Inflammatory macrophage (primary cell): ENCODE measurements at regions not wholly inside any gene's neighbourhood (a gene's known extent, or its start where the extent isn't known, plus 50 kb on each side); places are given as distances from the start of the nearest gene placed in this dataset.
"Not testable (repeated sequence)": the region's sequence is repeated elsewhere in the genome, so short reads cannot be mapped to it uniquely, and the experiment has no call there.

Experiments used
- DNase-seq, 2 donors: peaks; one replicate each; pipeline ENCODE4 v3.0.0-alpha.2; 2020 to 2022

- not testable (repeated sequence) for DNase-seq
Observed at GRCh38 chr13:103457050-103457449, 390.8 kb upstream of the SLC10A2 start.

- DNase-seq, result no peak
Observed at GRCh38 chr13:103451656-103452055, 385.4 kb upstream of the SLC10A2 start.

- no peak for DNase-seq
Observed at GRCh38 chr13:103443604-103444003, 377.4 kb upstream of the SLC10A2 start.

DNA sequence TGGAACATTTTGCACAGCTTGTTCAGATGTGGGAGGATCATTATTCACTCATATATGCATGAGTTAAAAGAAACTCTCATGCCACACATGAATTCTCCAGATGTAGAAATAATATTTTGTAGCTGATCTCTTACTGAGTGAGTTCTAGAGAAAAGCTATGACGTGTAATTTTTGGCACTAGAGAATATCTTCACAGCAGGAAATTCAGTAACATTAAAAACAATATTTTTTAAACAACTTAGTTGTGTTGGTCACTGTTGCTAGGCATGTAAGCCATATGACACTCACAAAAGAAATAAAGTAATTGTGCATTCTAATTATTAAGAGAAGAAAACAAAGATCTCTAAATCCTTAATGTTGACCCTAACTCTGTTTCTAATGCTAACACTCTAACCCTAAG is 371.4 kb upstream of the SLC10A2 start:
- no peak for DNase-seq

GRCh38 chr13:103436057-103436654 is 369.9 kb upstream of the SLC10A2 start:
- DNase-seq, result no peak

GRCh38 chr13:103431856-103432255 is 365.6 kb upstream of the SLC10A2 start:
- no peak for DNase-seq

GRCh38 chr13:103430368-103430767 is 364.2 kb upstream of the SLC10A2 start:
- DNase-seq, result no peak

DNA sequence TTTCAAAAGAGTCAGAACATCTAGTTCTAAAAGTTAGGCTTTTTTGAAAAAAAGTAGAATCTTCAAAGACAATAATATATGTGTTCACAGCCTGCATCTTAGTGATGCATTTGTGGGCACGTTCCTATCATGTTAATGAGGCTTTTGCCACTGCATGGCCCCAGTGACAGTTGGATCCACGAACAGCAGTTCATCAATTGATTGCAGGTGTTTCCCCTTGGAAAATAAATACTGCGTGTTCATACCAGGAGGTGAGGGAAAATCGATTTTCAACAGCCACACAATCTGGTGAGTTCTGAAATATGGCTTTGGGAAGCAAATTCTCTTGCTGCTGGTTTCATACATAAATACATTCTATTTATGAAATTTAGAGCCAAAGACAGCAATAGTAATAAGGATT is 343.8 kb upstream of the SLC10A2 start:
- no peak for DNase-seq

- DNase-seq, result no peak
Observed at GRCh38 chr13:103406967-103407366, 340.8 kb upstream of the SLC10A2 start.

DNA sequence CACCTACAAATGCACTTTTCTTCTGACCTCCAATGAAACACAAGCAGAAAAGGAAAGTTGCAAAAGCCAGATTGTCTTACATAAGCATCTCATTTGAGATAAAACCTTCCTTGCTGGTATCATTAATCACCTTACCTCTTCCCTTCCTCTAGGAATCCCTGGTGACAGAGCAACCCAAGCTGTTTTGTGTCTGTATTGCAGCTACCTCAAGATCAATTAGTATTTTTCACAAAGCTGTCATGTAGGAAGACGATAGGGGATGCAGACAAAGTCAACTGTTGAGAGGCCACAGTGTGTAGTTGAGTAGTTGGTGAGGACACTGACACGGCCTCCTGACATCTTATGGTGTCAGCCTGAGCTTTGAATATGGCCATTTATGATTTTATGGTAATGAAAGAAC is 339.1 kb upstream of the SLC10A2 start:
- DNase-seq, result no peak

DNA sequence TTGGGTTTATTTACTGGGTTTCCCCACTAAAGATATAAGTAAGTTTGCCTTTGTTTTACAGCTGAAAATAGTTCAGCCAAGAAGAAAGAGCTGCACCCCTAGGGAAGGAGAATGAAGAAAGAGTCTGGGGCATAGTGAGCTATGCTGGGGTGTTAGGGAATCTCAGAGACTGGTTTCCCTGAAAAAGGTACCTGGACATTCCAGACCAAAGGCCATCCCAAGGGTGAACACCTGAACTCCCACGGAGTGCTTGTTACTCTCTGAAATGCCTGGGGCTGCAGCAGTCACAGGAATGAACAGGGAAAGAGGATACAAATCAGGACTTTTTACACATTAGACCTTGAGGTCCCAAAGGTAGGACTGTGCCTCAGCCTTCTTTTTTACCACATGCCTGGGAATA is 337.6 kb upstream of the SLC10A2 start:
- DNase-seq, result no peak

DNA sequence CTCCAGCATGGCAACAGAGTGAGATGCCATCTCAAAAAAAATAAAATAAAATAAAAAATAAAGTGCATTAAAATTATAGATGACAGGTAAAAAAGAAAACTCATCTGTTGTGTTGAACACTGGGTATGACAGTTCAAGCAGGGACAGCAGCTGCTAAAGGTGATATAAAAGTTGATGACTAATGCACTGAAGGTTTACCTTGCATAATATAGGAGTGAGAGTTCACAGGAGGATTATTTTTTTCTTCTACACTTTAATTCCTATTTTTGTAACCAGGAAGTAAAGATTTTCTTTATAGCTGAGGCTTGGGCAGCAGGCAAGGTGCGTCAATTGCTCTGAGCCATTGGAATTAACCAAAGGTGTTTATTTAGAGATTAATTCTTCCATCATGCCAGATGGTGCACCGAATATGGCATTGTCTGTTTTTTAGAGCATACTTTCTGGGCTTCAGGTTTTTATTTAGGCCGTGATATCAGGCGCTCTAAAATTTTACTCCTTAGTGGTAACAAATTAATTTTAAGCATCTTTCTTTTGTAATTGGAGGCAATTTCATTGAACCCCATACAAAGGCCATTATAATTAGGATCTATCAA is 337.0 kb upstream of the SLC10A2 start:
- DNase-seq, result no peak

GRCh38 chr13:103395139-103395538 is 328.9 kb upstream of the SLC10A2 start:
- no peak for DNase-seq

DNA sequence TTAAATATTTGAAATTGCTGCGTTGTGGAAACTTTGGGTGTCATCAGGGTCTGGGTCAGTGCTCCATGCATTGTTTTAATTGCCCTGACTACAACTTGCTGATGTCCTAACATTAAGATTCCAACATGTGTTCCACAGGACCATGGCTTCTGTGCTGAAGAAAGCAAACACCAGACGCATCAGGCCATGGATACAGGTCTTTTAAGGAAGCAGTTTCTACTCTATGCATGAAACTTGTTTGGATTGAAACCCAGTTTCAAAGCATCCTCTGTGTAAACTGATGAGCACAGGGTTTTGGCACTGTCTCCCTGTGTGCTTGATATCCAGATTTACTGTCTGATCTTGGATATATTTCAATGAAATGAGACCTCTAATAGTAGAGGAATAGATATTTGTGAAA is 328.4 kb upstream of the SLC10A2 start:
- no peak for DNase-seq

DNA sequence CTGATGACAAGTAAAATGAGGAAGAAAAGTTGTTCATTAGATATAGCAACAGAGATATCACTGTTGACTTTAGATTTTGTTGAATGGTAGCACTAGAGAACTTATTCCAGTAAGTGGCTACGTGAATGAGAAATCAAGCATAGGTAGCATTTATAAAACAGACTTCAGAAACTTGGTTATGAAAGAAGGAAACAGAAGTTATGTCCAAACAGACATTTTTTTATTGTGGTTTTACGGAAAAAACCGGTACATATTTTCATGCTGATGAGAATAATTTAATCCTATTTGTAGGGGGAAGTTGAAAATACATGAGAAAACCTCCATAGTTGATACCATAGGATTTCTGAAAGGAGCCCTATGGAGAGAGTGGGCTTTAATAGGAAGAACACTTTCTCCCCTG is 325.7 kb upstream of the SLC10A2 start:
- no peak for DNase-seq

DNA sequence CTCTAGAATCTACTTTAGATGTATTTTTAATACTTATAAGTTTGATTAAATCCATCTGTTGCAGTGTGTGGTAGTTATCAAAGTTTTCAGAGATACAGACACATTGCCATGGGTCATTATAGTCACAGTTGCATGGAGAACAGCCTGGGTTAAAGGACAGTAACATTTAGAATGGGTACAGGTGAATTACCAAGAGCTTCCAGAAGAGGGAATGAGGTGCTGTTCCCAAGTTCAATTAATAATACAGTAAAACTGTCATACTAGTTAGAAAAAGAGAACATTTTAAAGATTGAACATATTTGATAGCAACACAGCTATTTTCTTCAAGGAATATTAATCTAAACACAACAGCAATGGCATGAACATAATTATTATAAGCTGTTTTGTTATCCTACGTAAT is 322.6 kb upstream of the SLC10A2 start:
- no peak for DNase-seq

DNA sequence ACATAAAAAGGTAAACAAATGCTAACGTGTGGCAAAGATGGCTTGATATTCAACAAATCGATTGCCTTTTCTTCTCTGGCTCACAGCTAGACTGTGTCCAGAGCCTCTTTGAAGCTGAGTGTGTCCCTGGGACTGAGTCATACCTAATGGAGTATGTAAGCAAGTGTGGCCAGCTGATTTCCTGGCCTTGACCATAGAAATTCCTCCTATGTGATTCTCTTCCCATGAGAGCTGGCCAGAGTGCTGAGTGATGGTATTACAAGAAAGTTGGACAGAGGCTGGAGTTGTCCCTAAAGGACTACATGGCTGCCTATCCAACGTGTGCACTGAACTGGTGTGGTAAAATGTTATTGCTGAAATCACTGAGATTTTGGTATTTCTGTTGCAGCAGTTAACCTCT is 320.1 kb upstream of the SLC10A2 start:
- no peak for DNase-seq

DNA sequence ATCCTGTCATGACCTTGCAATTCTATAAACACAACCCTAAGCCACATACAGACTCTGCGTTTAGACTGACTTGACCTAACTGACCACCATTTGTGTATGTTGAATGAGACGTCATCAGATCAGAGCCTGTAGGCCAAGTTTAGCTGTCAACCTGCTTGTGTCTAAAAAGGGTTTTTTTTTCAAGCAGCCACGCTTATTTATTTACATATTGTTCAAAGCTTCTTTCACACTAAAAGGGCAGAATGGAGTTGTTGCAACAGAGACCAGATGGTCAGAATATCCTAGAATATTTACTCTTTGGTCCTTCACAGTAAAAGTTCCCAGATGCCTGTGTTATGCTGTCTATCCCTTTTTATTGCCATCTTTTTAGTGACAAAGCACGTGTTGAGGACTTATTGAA is 307.7 kb upstream of the SLC10A2 start:
- no peak for DNase-seq

DNA sequence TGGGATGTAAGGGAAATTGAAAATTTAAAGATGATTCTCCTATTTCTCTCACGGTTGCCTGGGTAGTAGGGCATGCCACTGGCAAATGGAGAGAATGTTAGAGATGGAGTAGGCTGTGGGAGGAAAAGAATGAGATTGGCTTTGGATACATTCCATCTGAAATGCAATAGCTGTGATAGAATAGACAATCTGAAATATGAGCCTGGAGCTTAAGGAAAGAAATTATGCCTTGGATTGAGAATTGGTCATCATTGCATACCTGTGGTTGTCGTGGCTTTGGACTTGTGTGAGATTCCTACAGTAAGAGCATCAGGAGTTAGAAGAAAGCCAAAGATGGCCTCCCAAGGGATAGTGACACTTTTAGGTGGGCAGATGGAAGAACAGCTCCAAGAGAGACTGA is 305.1 kb upstream of the SLC10A2 start:
- DNase-seq, result no peak

GRCh38 chr13:103370790-103371189 is 304.6 kb upstream of the SLC10A2 start:
- no peak for DNase-seq

- DNase-seq, result no peak
Observed at GRCh38 chr13:103358255-103358932, 292.2 kb upstream of the SLC10A2 start.

DNA sequence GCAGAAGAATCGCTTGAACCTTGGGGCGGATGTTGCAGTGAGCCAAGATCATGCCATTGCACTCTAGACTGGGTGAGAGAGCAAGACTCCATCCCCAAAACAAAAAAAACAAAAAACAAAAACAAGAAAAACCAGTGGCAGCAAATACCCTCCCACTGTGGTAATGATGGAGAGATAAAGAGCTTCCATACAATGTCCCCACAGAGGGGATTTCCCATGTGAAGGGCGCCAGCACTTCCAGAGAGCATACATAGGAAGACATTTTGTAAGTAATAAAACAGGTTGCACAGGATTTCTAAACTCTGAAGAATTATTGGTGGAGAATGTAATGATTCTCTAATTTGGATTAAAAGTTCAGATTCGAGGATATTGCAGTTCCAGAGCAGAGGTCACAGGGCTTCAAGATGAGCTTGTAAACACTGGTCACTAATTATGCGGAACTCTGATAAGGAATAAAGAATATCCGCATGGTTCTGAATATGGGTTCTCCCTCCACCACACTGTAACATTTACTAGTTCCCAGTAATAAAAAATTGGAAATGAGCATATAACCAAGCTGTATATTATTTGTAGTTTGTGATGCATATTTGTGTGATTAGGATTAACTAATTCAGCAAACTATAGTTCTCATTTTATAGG is 290.1 kb upstream of the SLC10A2 start:
- no peak for DNase-seq

GRCh38 chr13:103354171-103354570 is 288.0 kb upstream of the SLC10A2 start:
- no peak for DNase-seq
